HEK293T (cell line): ENCODE measurements at regions not wholly inside any gene's neighbourhood (a gene's known extent, or its start where the extent isn't known, plus 50 kb on each side); places are given as distances from the start of the nearest gene placed in this dataset.

Source experiments
- BHLHE40 ChIP-seq: fragments of 450-650 bp; IDR thresholded peaks from 2 replicates; pipeline ENCODE4 v1.6.1; 2016; ENCODE audit warnings: mild to moderate bottlenecking, moderate library complexity, borderline replicate concordance
- ELF4 ChIP-seq: fragments of 450-650 bp; IDR thresholded peaks from 2 replicates; pipeline ENCODE4 v1.6.1; 2017; ENCODE audit warnings: antibody characterized with exemption
- FOXA1 ChIP-seq: fragments of 450-650 bp; IDR thresholded peaks from 2 replicates; pipeline ENCODE4 v1.6.1; 2016; ENCODE audit warnings: mild to moderate bottlenecking
- FOXK2 ChIP-seq: fragments of 450-650 bp; IDR thresholded peaks from 2 replicates; pipeline ENCODE4 v1.6.1; 2016; ENCODE audit warnings: mild to moderate bottlenecking
- FOXM1 ChIP-seq: fragments of 450-650 bp; IDR thresholded peaks from 2 replicates; pipeline ENCODE4 v1.6.1; 2017; ENCODE audit warnings: mild to moderate bottlenecking, borderline replicate concordance
- L3MBTL2 ChIP-seq: fragments of 450-650 bp; conservative IDR thresholded peaks from 2 replicates; pipeline ENCODE4 v1.6.1; 2016; ENCODE audit warnings: mild to moderate bottlenecking
- LEF1 ChIP-seq: fragments of 450-650 bp; IDR thresholded peaks from 2 replicates; pipeline ENCODE4 v1.6.1; 2017; ENCODE audit warnings: mild to moderate bottlenecking, borderline replicate concordance
- NFRKB ChIP-seq: fragments of 450-650 bp; IDR thresholded peaks from 2 replicates; pipeline ENCODE4 v1.6.1; 2016; ENCODE audit warnings: mild to moderate bottlenecking, moderate library complexity
- PKNOX1 ChIP-seq: fragments of 450-650 bp; IDR thresholded peaks from 2 replicates; pipeline ENCODE4 v1.6.1; 2016
- SP1 ChIP-seq: fragments of 450-650 bp; IDR thresholded peaks from 2 replicates; pipeline ENCODE4 v1.6.1; 2017
- SUZ12 ChIP-seq: fragments of 450-650 bp; IDR thresholded peaks from 2 replicates; pipeline ENCODE4 v1.6.1; 2016; ENCODE audit warnings: mild to moderate bottlenecking
- TARDBP ChIP-seq: fragments of 450-650 bp; IDR thresholded peaks from 2 replicates; pipeline ENCODE4 v1.6.1; 2016
- ZNF384 ChIP-seq: fragments of 450-650 bp; IDR thresholded peaks from 2 replicates; pipeline ENCODE4 v1.6.1; 2016

- no peak for TF ChIP-seq SUZ12
- no peak for TF ChIP-seq BHLHE40
- no peak for TF ChIP-seq PKNOX1
- no peak for TF ChIP-seq ZNF384
- TF ChIP-seq NFRKB: no peak
- no peak for TF ChIP-seq FOXA1
- no peak for TF ChIP-seq TARDBP
- no peak for TF ChIP-seq FOXM1
- TF ChIP-seq ELF4: no peak
- TF ChIP-seq FOXK2: no peak
- no peak for TF ChIP-seq SP1
- no peak for TF ChIP-seq LEF1
- TF ChIP-seq L3MBTL2: no peak
Observed at GRCh38 chr9:79885093-79885857, 313.5 kb downstream of the TLE4 start.
